ENCODE measurements at regions not wholly inside any gene's neighbourhood (a gene's known extent, or its start where the extent isn't known, plus 50 kb on each side); places are given as distances from the start of the nearest gene placed in this dataset.

GRCh38 chr10:132136097-132136521, 50.6 kb upstream of the DPYSL4 start:
- peak in 1 of 2 experiments; percentile 17 for DNase-seq

DNA sequence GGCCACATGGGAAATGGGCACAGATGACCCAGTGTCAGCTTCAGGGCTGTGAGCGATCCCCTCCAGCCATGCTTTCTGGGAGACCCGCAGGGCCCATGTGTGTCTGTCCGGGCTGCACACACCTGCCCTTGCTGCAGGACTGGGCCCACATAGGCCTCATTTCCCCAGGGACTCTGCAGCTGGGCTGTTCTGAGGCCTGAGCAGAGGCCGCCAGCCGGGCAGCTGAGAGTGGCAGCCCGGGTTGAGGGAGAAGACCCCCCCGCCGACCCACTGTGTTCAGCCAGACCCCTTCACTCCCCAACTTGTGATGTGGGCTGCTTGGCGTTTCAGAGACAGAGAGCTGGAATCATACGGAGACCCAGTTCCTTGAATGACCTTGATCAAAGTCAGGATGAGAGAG, 50.1 kb upstream of the DPYSL4 start:
- DNase-seq: no peak

All from NCI-H524 (cell line).